ENCODE measurements at regions not wholly inside any gene's neighbourhood (a gene's known extent, or its start where the extent isn't known, plus 50 kb on each side); places are given as distances from the start of the nearest gene placed in this dataset.

DNA sequence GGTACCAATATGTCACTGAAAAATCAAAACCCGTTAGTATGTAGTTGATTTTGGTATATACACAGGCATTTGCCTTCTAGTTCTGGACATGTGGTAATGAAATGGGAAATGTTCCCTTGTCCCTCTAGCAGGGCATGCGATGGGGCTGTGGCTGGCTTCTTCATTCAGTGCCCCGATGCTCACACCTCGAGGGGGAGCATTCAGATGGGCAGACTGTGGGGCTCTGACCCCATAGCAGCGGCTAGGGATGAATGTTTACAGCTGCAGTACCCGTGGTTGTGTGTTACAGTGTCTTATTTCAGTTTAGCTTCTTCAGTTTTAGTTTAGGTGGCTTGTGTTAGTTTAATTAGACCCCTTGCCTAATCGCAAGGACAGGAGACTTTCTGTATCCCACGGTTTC, 1741.0 kb upstream of the PCDH10 start:
- Histone ChIP-seq H3K4me1 (ENCODE audit: control insufficient read depth, insufficient read depth, low read length, unreplicated experiment) (no peaks in the 10 kb centered on the region), H3K4me3 (ENCODE audit: low read depth, low read length) (no peak overlapping the region), H3K79me2 (ENCODE audit: control insufficient read depth, insufficient read depth, low read length, unreplicated experiment) (no peaks in the 10 kb centered on the region), H2AFZ (ENCODE audit: low read length, unreplicated experiment) (no peak overlapping the region), H3K27me3 (ENCODE audit: insufficient read depth, low read length) (0 out of 2 replicates have a peak, but pooled peaks cover 3% of the 10 kb centered on the region), H3K27ac (ENCODE audit: low read depth, low read length) (no peak overlapping the region), H3K36me3 (ENCODE audit: insufficient read depth, low read length) (no peaks in the 10 kb centered on the region)

DNA sequence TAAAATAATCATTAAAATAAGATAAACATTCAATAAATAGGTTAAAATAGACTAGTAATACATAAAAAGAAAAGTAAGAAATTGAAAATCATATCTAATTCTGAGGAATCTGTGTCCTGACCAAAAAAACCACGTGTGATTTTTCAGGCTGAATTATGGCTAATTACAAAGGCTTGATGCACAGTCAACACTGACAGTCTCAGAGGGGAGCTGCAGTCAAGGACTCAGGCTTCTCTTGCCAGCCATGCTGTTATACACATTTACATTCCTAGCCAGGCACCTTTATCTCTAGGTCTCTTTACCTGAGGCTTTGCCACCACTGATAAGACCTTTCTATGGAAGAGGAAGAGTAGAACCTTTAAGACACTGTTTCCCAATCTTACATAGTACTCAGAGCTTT, 1737.7 kb upstream of the PCDH10 start:
- H3K27me3 ChIP-seq (ENCODE audit: insufficient read depth, low read length) = peaks cover 6% of the 10 kb centered on the region; the same call in 1 of the 2 replicates
- no peaks in the 10 kb centered on the region for H3K36me3 ChIP-seq (ENCODE audit: insufficient read depth, low read length)
- no peaks in the 10 kb centered on the region for H3K4me1 ChIP-seq (ENCODE audit: control insufficient read depth, insufficient read depth, low read length, unreplicated experiment)
- no peaks in the 10 kb centered on the region for H3K79me2 ChIP-seq (ENCODE audit: control insufficient read depth, insufficient read depth, low read length, unreplicated experiment)
- no peak overlapping the region for H3K4me3 ChIP-seq (ENCODE audit: low read depth, low read length)
- H3K27ac ChIP-seq (ENCODE audit: low read depth, low read length) = no peak overlapping the region
- no peak overlapping the region for H2AFZ ChIP-seq (ENCODE audit: low read length, unreplicated experiment)

DNA sequence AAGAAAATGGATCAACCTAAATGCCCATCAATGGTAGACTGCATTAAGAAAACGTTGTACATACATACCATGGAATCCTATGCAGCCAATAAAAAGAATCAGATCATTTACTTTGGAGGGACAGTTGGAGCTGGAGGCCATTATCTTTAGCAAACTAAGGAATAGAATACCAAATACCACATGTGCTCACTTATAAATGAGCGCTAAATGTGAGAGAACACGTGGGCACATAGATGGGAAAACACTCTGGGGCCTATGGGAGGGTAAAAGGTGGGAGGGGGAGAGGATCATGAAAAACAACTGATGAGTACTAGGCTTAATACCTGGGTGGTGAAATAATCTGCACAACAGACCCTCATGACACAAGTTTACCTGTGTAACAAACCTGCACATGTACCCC, 1729.9 kb upstream of the PCDH10 start:
- H3K4me1 ChIP-seq (ENCODE audit: control insufficient read depth, insufficient read depth, low read length, unreplicated experiment) = no peaks in the 10 kb centered on the region
- H2AFZ ChIP-seq (ENCODE audit: low read length, unreplicated experiment) = no peak overlapping the region
- H3K79me2 ChIP-seq (ENCODE audit: control insufficient read depth, insufficient read depth, low read length, unreplicated experiment) = no peaks in the 10 kb centered on the region
- no peak overlapping the region for H3K27ac ChIP-seq (ENCODE audit: low read depth, low read length)
- no peaks in the 10 kb centered on the region for H3K36me3 ChIP-seq (ENCODE audit: insufficient read depth, low read length)
- H3K27me3 ChIP-seq (ENCODE audit: insufficient read depth, low read length) = peaks cover 3% of the 10 kb centered on the region; the same call in 1 of the 2 replicates
- H3K4me3 ChIP-seq (ENCODE audit: low read depth, low read length) = no peak overlapping the region

DNA sequence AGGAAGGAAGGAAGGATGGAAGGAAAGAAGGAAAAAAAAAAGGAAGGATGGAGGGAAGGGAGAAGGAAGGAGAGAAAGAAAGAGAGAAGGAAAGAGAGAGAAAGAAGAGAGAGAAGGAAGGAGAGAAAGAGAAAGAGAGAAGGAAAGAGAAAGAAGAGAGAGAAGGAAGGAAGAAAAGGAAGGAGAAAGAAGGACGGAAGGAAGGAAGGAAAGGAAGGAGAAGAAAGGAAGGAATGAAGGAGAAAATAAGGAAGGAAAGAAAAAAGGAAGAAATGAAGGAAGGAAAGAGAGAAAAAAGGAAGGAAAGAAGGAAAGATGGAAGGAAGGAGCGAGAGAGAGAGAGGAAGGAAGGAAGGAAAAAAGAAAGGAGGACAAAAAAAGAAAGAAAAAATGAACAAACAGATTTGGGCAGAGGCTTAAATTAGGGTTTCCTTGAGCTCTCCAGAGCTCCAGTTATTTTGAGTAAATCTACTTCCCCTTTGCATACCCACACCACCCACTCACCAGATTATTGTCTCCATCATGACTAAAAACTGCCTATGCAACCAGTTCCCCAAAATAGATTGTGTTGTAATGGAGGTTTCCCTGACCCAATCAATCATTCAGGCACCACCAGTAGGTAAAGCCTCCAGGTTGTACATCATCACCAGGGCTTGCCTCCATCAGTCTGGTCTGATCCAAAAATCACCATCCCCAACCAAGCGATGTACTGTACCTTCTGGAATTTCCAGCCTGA, 1722.9 kb upstream of the PCDH10 start:
- Histone ChIP-seq H3K36me3 (ENCODE audit: insufficient read depth, low read length) (no peaks in the 10 kb centered on the region), H3K4me1 (ENCODE audit: control insufficient read depth, insufficient read depth, low read length, unreplicated experiment) (peaks cover 8% of the 10 kb centered on the region), H3K27me3 (ENCODE audit: insufficient read depth, low read length) (no peaks in the 10 kb centered on the region), H2AFZ (ENCODE audit: low read length, unreplicated experiment) (no peak overlapping the region), H3K27ac (ENCODE audit: low read depth, low read length) (no peak overlapping the region), H3K79me2 (ENCODE audit: control insufficient read depth, insufficient read depth, low read length, unreplicated experiment) (no peaks in the 10 kb centered on the region), H3K4me3 (ENCODE audit: low read depth, low read length) (no peak overlapping the region)

GRCh38 chr4:131427000-131427399, 1722.1 kb upstream of the PCDH10 start:
- H2AFZ ChIP-seq (ENCODE audit: low read length, unreplicated experiment) = peak overlapping the region; percentile 25
- H3K27me3 ChIP-seq (ENCODE audit: insufficient read depth, low read length) = no peaks in the 10 kb centered on the region
- no peaks in the 10 kb centered on the region for H3K79me2 ChIP-seq (ENCODE audit: control insufficient read depth, insufficient read depth, low read length, unreplicated experiment)
- peaks cover 8% of the 10 kb centered on the region for H3K4me1 ChIP-seq (ENCODE audit: control insufficient read depth, insufficient read depth, low read length, unreplicated experiment)
- no peak overlapping the region for H3K27ac ChIP-seq (ENCODE audit: low read depth, low read length)
- no peak overlapping the region for H3K4me3 ChIP-seq (ENCODE audit: low read depth, low read length)
- H3K36me3 ChIP-seq (ENCODE audit: insufficient read depth, low read length) = no peaks in the 10 kb centered on the region

GRCh38 chr4:131430302-131430701, 1718.8 kb upstream of the PCDH10 start:
- peaks cover 8% of the 10 kb centered on the region for H3K4me1 ChIP-seq (ENCODE audit: control insufficient read depth, insufficient read depth, low read length, unreplicated experiment)
- H3K27me3 ChIP-seq (ENCODE audit: insufficient read depth, low read length) = no peaks in the 10 kb centered on the region
- peak overlapping the region; percentile 72 for H3K4me3 ChIP-seq (ENCODE audit: low read depth, low read length)
- H3K36me3 ChIP-seq (ENCODE audit: insufficient read depth, low read length) = no peaks in the 10 kb centered on the region
- no peaks in the 10 kb centered on the region for H3K79me2 ChIP-seq (ENCODE audit: control insufficient read depth, insufficient read depth, low read length, unreplicated experiment)
- no peak overlapping the region for H3K27ac ChIP-seq (ENCODE audit: low read depth, low read length)
- peak overlapping the region; percentile 99 for H2AFZ ChIP-seq (ENCODE audit: low read length, unreplicated experiment)

- no peaks in the 10 kb centered on the region for H3K27me3 ChIP-seq (ENCODE audit: insufficient read depth, low read length)
- no peak overlapping the region for H3K4me3 ChIP-seq (ENCODE audit: low read depth, low read length)
- no peak overlapping the region for H2AFZ ChIP-seq (ENCODE audit: low read length, unreplicated experiment)
- no peaks in the 10 kb centered on the region for H3K36me3 ChIP-seq (ENCODE audit: insufficient read depth, low read length)
- H3K4me1 ChIP-seq (ENCODE audit: control insufficient read depth, insufficient read depth, low read length, unreplicated experiment) = no peaks in the 10 kb centered on the region
- no peaks in the 10 kb centered on the region for H3K79me2 ChIP-seq (ENCODE audit: control insufficient read depth, insufficient read depth, low read length, unreplicated experiment)
- H3K27ac ChIP-seq (ENCODE audit: low read depth, low read length) = no peak overlapping the region
These were observed 1707.9 kb upstream of the PCDH10 start for GRCh38 chr4:131441004-131441688.

GRCh38 chr4:131447883-131448282, 1701.2 kb upstream of the PCDH10 start:
- H3K4me3 ChIP-seq (ENCODE audit: low read depth, low read length) = no peak overlapping the region
- peaks cover 15% of the 10 kb centered on the region for H3K4me1 ChIP-seq (ENCODE audit: control insufficient read depth, insufficient read depth, low read length, unreplicated experiment)
- H2AFZ ChIP-seq (ENCODE audit: low read length, unreplicated experiment) = peak overlapping the region; percentile 82
- H3K36me3 ChIP-seq (ENCODE audit: insufficient read depth, low read length) = no peaks in the 10 kb centered on the region
- no peaks in the 10 kb centered on the region for H3K79me2 ChIP-seq (ENCODE audit: control insufficient read depth, insufficient read depth, low read length, unreplicated experiment)
- H3K27ac ChIP-seq (ENCODE audit: low read depth, low read length) = no peak overlapping the region
- no peaks in the 10 kb centered on the region for H3K27me3 ChIP-seq (ENCODE audit: insufficient read depth, low read length)

DNA sequence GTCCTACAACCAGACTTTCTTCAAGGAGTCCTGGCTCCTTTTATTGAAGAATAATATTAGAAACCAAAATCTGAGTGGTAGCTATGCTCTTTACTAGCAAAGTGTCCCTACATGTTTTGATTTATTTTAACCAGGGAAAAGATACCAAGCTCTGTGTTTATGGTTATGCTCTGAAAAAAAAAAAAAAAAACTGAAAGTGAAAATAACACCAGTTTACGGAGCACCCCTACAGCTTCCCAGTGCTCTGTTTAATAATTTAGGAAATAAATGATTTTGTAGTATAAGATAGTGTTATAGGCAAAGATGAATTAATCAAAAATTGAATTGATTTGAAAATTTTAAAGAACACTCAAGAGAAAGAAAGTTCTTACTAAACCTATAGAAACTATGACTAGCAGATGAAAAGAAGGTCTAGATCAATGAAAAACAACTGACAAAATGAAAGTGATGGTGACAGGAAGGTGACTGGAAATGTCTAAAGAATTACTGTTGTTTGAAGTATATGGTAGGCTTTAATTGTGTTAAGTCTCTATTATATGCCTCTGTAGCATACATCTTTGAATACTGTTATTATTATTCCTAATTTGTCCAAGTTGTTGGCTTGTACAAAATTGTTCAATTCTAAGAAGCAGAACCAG, 1698.4 kb upstream of the PCDH10 start:
- Histone ChIP-seq H3K4me3 (ENCODE audit: low read depth, low read length) (peak overlapping the region; percentile 73), H3K4me1 (ENCODE audit: control insufficient read depth, insufficient read depth, low read length, unreplicated experiment) (peaks cover 15% of the 10 kb centered on the region), H2AFZ (ENCODE audit: low read length, unreplicated experiment) (peak overlapping the region; percentile 87), H3K79me2 (ENCODE audit: control insufficient read depth, insufficient read depth, low read length, unreplicated experiment) (no peaks in the 10 kb centered on the region), H3K27me3 (ENCODE audit: insufficient read depth, low read length) (no peaks in the 10 kb centered on the region), H3K36me3 (ENCODE audit: insufficient read depth, low read length) (no peaks in the 10 kb centered on the region), H3K27ac (ENCODE audit: low read depth, low read length) (no peak overlapping the region)

- no peaks in the 10 kb centered on the region for H3K36me3 ChIP-seq (ENCODE audit: insufficient read depth, low read length)
- H3K4me1 ChIP-seq (ENCODE audit: control insufficient read depth, insufficient read depth, low read length, unreplicated experiment) = peaks cover 7% of the 10 kb centered on the region
- no peak overlapping the region for H3K27ac ChIP-seq (ENCODE audit: low read depth, low read length)
- H3K79me2 ChIP-seq (ENCODE audit: control insufficient read depth, insufficient read depth, low read length, unreplicated experiment) = no peaks in the 10 kb centered on the region
- H3K27me3 ChIP-seq (ENCODE audit: insufficient read depth, low read length) = no peaks in the 10 kb centered on the region
- H2AFZ ChIP-seq (ENCODE audit: low read length, unreplicated experiment) = peak overlapping the region; percentile 13
- no peak overlapping the region for H3K4me3 ChIP-seq (ENCODE audit: low read depth, low read length)
These were observed 1689.5 kb upstream of the PCDH10 start for GRCh38 chr4:131459430-131460101.

All from ACC112 (cell line).